CD4-positive, CD25-positive, alpha-beta regulatory T cell (primary cell): ENCODE measurements at regions not wholly inside any gene's neighbourhood (a gene's known extent, or its start where the extent isn't known, plus 50 kb on each side); places are given as distances from the start of the nearest gene placed in this dataset.

Source experiments
- ATAC-seq, 2 donors: fragments of 150-1000 bp; cut with Tn5 transposase; one replicate each; pipeline ENCODE4 v1.10.0; 2021; ENCODE audit warnings: low read depth in 2 of 2, moderate number of reproducible peaks in 2 of 2, moderate library complexity in 1 of 2
- DNase-seq, 3 donors: peaks; one replicate each; pipeline versions ENCODE4 v3.0.0 to v3.0.0-alpha.2; 2012 to 2022; ENCODE audit warnings: mixed read lengths in 1 of 3
- H3K27ac ChIP-seq: one replicate; pipeline ENCODE4 v1.7.0; 2013; ENCODE audit warnings: mild to moderate bottlenecking, low read length; ENCODE audit not compliant: insufficient read depth, poor library complexity, severe bottlenecking
- H3K27me3 ChIP-seq: one replicate; pipeline ENCODE4 v1.7.0; 2013; ENCODE audit warnings: low read length; ENCODE audit not compliant: control insufficient read depth, insufficient read depth
- H3K36me3 ChIP-seq: one replicate; pipeline ENCODE4 v1.7.0; 2013; ENCODE audit warnings: mild to moderate bottlenecking, low read length, moderate library complexity; ENCODE audit not compliant: control insufficient read depth, insufficient read depth
- H3K4me1 ChIP-seq: 2 replicates; pipeline ENCODE4 v1.7.0; 2013; ENCODE audit warnings: mild to moderate bottlenecking, low read length; ENCODE audit not compliant: insufficient read depth, control insufficient read depth, poor library complexity, severe bottlenecking
- H3K4me3 ChIP-seq: one replicate; pipeline ENCODE4 v1.7.0; 2013; ENCODE audit warnings: low read depth, mild to moderate bottlenecking, low read length, moderate library complexity
- H3K9me3 ChIP-seq, 2 experiments: 1 replicate in 1 of 2; 2 replicates in 1 of 2; pipeline ENCODE4 v1.7.0; 2013; ENCODE audit warnings: low read length in 2 of 2, mild to moderate bottlenecking in 1 of 2, moderate library complexity in 1 of 2; ENCODE audit not compliant: control insufficient read depth in 2 of 2
- H3K27ac Mint-ChIP-seq, 3 donors: one replicate each; pipeline ENCODE4 v1.8.0; 2020 to 2022; ENCODE audit warnings: mild to moderate bottlenecking in 3 of 3, mixed read lengths in 3 of 3, moderate library complexity in 2 of 3
- H3K27me3 Mint-ChIP-seq: one replicate; pipeline ENCODE4 v1.8.0; 2022; ENCODE audit warnings: mild to moderate bottlenecking, mixed read lengths
- H3K36me3 Mint-ChIP-seq: one replicate; pipeline ENCODE4 v1.8.0; 2020; ENCODE audit warnings: mixed read lengths
- H3K4me1 Mint-ChIP-seq, 4 donors: one replicate each; pipeline ENCODE4 v1.8.0; 2020 to 2022; ENCODE audit warnings: mixed read lengths in 4 of 4, mild to moderate bottlenecking in 1 of 4
- H3K4me3 Mint-ChIP-seq, 4 donors: one replicate each; pipeline ENCODE4 v1.8.0; 2020 to 2022; ENCODE audit warnings: mild to moderate bottlenecking in 4 of 4, mixed read lengths in 4 of 4, moderate library complexity in 3 of 4
- H3K9me3 Mint-ChIP-seq, 7 donors: one replicate each; pipeline ENCODE4 v1.8.0; 2020 to 2022; ENCODE audit warnings: mixed read lengths in 7 of 7, mild to moderate bottlenecking in 3 of 7, moderate library complexity in 2 of 7

DNA sequence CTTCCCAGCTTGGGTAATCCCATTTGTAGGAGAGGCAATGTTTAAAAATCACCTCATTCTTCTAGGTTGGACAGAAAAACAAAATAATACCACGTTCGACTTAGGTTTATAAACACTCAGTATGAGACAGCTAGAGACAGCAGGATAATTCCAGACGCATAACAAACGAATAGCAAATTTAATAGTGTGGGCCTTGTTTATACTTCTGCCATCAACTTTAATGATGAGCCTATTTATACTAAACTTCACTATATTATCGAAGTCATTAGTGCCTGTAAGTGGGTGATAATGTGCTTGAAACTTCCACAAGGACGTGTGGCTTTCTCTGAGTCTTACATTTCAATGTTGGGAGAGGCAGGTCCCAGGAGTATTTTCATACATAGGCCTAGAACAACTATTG, 255.7 kb upstream of the PPARGC1A start:
- H3K27ac ChIP-seq: no peak overlapping the region
- no peaks in the 10 kb centered on the region for H3K36me3 Mint-ChIP-seq
- H3K36me3 ChIP-seq: no peaks in the 10 kb centered on the region
- H3K27me3 Mint-ChIP-seq: no peaks in the 10 kb centered on the region
- no peak overlapping the region for H3K27ac Mint-ChIP-seq
- H3K27me3 ChIP-seq: no peaks in the 10 kb centered on the region
- no peak for DNase-seq
- ATAC-seq: no peak
- H3K4me3 Mint-ChIP-seq: no peak overlapping the region
- no peaks in the 10 kb centered on the region for H3K4me1 Mint-ChIP-seq
- no peak overlapping the region for H3K4me3 ChIP-seq
- no peaks in the 10 kb centered on the region for H3K9me3 ChIP-seq
- no peaks in the 10 kb centered on the region for H3K4me1 ChIP-seq
- peaks cover 0 to 2% (median 0%) of the 10 kb centered on the region in 7 donors for H3K9me3 Mint-ChIP-seq

GRCh38 chr4:24144381-24144780, 254.5 kb upstream of the PPARGC1A start:
- Mint-ChIP-seq H3K27me3 (no peaks in the 10 kb centered on the region), H3K4me1 (no peaks in the 10 kb centered on the region), H3K9me3 (peaks cover 0 to 2% (median 0%) of the 10 kb centered on the region in 7 donors), H3K27ac (no peak overlapping the region), H3K36me3 (no peaks in the 10 kb centered on the region), H3K4me3 (no peak overlapping the region)
- ATAC-seq (no peak), DNase-seq (no peak)
- no peak overlapping the region for H3K4me3 ChIP-seq
- no peaks in the 10 kb centered on the region for H3K9me3 ChIP-seq
- H3K36me3 ChIP-seq: no peaks in the 10 kb centered on the region
- H3K27ac ChIP-seq: no peak overlapping the region
- no peaks in the 10 kb centered on the region for H3K4me1 ChIP-seq
- H3K27me3 ChIP-seq: no peaks in the 10 kb centered on the region

- no peak overlapping the region for H3K4me3 ChIP-seq
- no peak overlapping the region for H3K27ac ChIP-seq
- no peak for ATAC-seq
- Mint-ChIP-seq H3K36me3 (no peaks in the 10 kb centered on the region), H3K4me3 (no peak overlapping the region), H3K4me1 (no peaks in the 10 kb centered on the region), H3K27me3 (no peaks in the 10 kb centered on the region), H3K9me3 (peaks cover 0 to 2% (median 0%) of the 10 kb centered on the region in 7 donors), H3K27ac (no peak overlapping the region)
- H3K9me3 ChIP-seq: no peaks in the 10 kb centered on the region
- H3K36me3 ChIP-seq: no peaks in the 10 kb centered on the region
- no peak for DNase-seq
- H3K27me3 ChIP-seq: no peaks in the 10 kb centered on the region
- no peaks in the 10 kb centered on the region for H3K4me1 ChIP-seq
Observed at GRCh38 chr4:24143741-24144140, 253.9 kb upstream of the PPARGC1A start.

DNA sequence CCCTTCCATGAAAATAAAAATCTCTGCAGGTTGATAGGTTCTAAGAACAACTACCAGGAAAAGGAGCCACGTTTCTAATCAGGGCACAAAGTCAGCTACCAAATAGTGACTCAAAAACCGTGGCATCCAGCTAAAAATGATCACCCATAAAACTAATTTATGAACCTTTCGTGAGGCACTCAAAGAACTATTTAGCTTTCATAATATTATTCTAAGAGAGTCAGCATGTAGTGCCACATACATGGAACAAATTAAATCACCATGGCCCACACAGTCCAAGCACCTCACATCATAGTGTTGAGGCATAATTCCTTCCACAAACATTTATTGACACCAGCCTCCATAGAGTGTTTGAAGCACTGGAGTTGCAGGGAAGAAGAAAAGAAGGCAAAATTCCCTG, 252.0 kb upstream of the PPARGC1A start:
- no peak for ATAC-seq
- Histone ChIP-seq H3K27me3 (no peaks in the 10 kb centered on the region), H3K4me3 (no peak overlapping the region), H3K9me3 (no peaks in the 10 kb centered on the region), H3K36me3 (no peaks in the 10 kb centered on the region), H3K27ac (no peak overlapping the region), H3K4me1 (no peaks in the 10 kb centered on the region)
- no peak for DNase-seq
- Mint-ChIP-seq H3K27me3 (no peaks in the 10 kb centered on the region), H3K4me1 (no peaks in the 10 kb centered on the region), H3K36me3 (no peaks in the 10 kb centered on the region), H3K9me3 (peaks cover 0 to 2% (median 0%) of the 10 kb centered on the region in 7 donors), H3K27ac (no peak overlapping the region), H3K4me3 (no peak overlapping the region)

DNA sequence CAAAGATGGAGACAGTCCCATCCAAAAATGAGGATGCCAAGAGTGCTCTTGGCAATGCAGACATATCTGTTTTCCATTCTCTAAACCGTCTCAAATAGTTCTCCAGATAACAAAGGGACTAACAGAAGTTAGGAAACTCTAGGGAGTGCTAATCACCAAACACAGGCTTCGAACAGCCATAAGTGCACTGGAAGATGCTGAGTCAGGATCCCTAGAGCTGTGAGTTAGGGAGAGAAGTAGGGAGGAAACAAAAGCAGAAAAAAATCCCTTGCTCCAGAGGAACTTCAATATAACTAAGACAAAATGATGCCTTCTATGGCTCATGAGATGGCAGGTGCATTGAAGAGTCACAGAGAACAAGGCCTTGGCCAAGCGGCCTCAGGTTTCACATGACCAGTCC, 251.0 kb upstream of the PPARGC1A start:
- ATAC-seq (no peak), DNase-seq (no peak)
- peaks cover 0 to 2% (median 0%) of the 10 kb centered on the region in 7 donors for H3K9me3 Mint-ChIP-seq
- no peaks in the 10 kb centered on the region for H3K27me3 Mint-ChIP-seq
- H3K4me1 Mint-ChIP-seq: no peaks in the 10 kb centered on the region
- H3K4me1 ChIP-seq: no peaks in the 10 kb centered on the region
- no peak overlapping the region for H3K4me3 ChIP-seq
- no peaks in the 10 kb centered on the region for H3K36me3 Mint-ChIP-seq
- no peak overlapping the region for H3K27ac ChIP-seq
- no peaks in the 10 kb centered on the region for H3K9me3 ChIP-seq
- no peak overlapping the region for H3K27ac Mint-ChIP-seq
- H3K36me3 ChIP-seq: no peaks in the 10 kb centered on the region
- no peak overlapping the region for H3K4me3 Mint-ChIP-seq
- H3K27me3 ChIP-seq: no peaks in the 10 kb centered on the region

- Histone ChIP-seq H3K27me3 (no peaks in the 10 kb centered on the region), H3K4me3 (no peak overlapping the region), H3K4me1 (no peaks in the 10 kb centered on the region), H3K36me3 (no peaks in the 10 kb centered on the region), H3K27ac (no peak overlapping the region), H3K9me3 (no peaks in the 10 kb centered on the region)
- peaks cover 0 to 2% (median 0%) of the 10 kb centered on the region in 7 donors for H3K9me3 Mint-ChIP-seq
- H3K4me1 Mint-ChIP-seq: no peaks in the 10 kb centered on the region
- no peaks in the 10 kb centered on the region for H3K27me3 Mint-ChIP-seq
- H3K4me3 Mint-ChIP-seq: no peak overlapping the region
- H3K36me3 Mint-ChIP-seq: no peaks in the 10 kb centered on the region
- no peak overlapping the region for H3K27ac Mint-ChIP-seq
- DNase-seq (no peak), ATAC-seq (no peak)
Observed at GRCh38 chr4:24137671-24138601, 248.1 kb upstream of the PPARGC1A start.

DNA sequence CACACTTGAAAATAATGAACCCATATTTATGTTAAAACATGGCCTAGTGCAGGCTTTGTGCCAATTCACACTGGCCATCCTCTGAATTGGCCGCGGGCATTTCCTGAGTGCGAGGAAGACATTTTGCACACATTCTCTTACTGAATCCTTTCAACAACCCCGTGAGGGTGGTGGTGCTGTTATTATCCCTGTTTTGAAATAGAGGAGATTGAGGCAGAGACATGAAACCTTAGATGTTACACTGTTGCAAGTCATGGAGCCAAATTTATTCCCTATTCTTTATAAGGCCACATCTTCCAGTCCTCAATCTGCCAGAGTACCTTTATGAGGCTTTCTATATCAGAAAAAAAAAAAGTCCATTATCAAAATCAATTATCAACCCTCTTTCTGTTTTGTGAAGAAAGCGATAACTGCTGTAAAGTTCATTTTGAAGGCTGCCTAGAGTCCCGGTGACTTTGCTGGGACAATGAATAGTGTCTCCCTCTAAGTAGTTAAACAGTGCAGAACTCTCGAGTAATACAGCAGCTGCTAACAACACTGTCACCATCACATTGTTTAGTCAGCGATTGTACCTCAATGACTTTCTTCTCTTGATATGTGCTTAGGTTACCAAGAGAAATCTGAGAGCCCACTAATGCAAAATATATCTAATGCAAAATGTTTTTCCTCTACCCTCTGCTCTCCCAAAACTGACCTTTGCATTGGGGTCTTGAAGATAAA, 242.3 kb upstream of the PPARGC1A start:
- no peak overlapping the region for H3K4me3 Mint-ChIP-seq
- Histone ChIP-seq H3K36me3 (no peaks in the 10 kb centered on the region), H3K27me3 (no peaks in the 10 kb centered on the region), H3K9me3 (no peaks in the 10 kb centered on the region), H3K4me1 (no peaks in the 10 kb centered on the region), H3K4me3 (no peak overlapping the region), H3K27ac (no peak overlapping the region)
- H3K9me3 Mint-ChIP-seq: peaks cover 0 to 7% (median 4%) of the 10 kb centered on the region in 7 donors
- H3K36me3 Mint-ChIP-seq: no peaks in the 10 kb centered on the region
- ATAC-seq (no peak), DNase-seq (no peak)
- H3K4me1 Mint-ChIP-seq: no peaks in the 10 kb centered on the region
- no peaks in the 10 kb centered on the region for H3K27me3 Mint-ChIP-seq
- no peak overlapping the region for H3K27ac Mint-ChIP-seq
